Neural crest cell (in vitro differentiated cells): ENCODE measurements at regions not wholly inside any gene's neighbourhood (a gene's known extent, or its start where the extent isn't known, plus 50 kb on each side); places are given as distances from the start of the nearest gene placed in this dataset.
"Not testable (repeated sequence)": the region's sequence is repeated elsewhere in the genome, so short reads cannot be mapped to it uniquely, and the experiment has no call there.

Experiments used
- DNase-seq: peaks from one replicate; pipeline ENCODE4 v3.0.0; 2021; ENCODE audit warnings: low read depth, mixed read lengths, low spot score
- H3K27ac Mint-ChIP-seq: one replicate; pipeline ENCODE4 v1.8.0; 2021; ENCODE audit warnings: mild to moderate bottlenecking, mixed read lengths; ENCODE audit not compliant: unreplicated experiment
- H3K27me3 Mint-ChIP-seq: 2 replicates; pipeline ENCODE4 v1.8.0; 2021; ENCODE audit warnings: low read depth, mild to moderate bottlenecking, mixed read lengths
- H3K36me3 Mint-ChIP-seq: 2 replicates; pipeline ENCODE4 v1.8.0; 2021; ENCODE audit warnings: low read depth, mild to moderate bottlenecking, mixed read lengths
- H3K4me1 Mint-ChIP-seq: 2 replicates; pipeline ENCODE4 v1.8.0; 2021; ENCODE audit warnings: mixed read lengths
- H3K4me3 Mint-ChIP-seq: one replicate; pipeline ENCODE4 v1.8.0; 2021; ENCODE audit warnings: mild to moderate bottlenecking, mixed read lengths
- H3K9me3 Mint-ChIP-seq: 2 replicates; pipeline ENCODE4 v1.8.0; 2021; ENCODE audit warnings: mixed read lengths
- TF ChIP-seq, protein P1 (sequence below): fragments of 200-600 bp; sonication (generic); conservative IDR thresholded peaks from 2 replicates; pipeline ENCODE4 v1.5.0; 2021; ENCODE audit warnings: antibody characterized with exemption, mild to moderate bottlenecking

DNA sequence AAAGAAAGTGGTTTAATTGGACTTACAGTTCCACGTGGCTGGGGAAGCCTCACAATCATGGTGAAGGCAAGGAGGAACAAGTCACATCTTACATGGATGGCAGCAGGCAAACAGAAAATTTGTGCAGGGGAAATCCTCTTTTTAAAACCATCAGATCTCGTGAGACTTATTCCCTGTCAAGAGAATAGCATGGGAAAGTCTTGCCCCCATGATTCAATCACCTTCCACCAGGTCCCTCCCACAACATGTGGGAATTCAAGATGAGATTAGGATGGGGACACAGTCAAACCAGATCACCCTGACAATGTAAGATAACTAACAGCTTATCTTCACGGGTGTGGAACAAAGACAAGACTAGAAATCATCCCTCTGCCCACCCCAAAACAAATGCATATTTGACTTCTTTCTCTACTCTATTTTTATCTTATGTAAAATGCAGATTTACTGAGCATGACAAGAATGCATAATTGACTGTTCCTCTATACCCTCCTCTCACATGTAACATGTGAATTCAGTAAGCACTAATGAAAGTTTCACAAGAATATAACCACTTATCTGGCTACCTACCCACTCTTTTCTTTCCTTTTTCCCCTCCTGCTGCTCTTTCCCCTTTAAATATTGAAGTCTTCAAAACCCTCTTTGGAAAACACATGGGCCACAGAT, 110.8 kb upstream of the METTL14 start:
- not testable (repeated sequence) for H3K4me3 Mint-ChIP-seq, H3K36me3 Mint-ChIP-seq, H3K27me3 Mint-ChIP-seq, H3K9me3 Mint-ChIP-seq, H3K4me1 Mint-ChIP-seq, DNase-seq, H3K27ac Mint-ChIP-seq

DNA sequence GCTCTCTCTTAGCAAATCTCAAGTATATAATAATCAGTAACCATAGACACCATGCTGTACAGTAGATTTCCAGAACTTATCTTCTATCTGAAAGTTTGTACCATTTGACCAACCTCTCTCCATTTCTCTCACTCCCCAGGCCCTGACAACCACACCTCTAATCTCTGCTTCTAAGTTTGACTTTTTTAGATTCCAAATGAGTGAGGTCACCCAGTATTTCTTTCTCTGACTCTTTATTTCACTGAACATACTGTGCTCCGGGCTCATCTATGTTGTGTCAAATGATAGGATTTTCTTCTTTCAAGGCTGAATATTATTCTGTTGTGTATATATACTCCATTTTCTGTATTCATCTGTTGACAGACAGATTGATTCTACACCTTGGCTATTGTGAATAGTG, 110.1 kb upstream of the METTL14 start:
- H3K9me3 Mint-ChIP-seq, H3K36me3 Mint-ChIP-seq, H3K4me3 Mint-ChIP-seq, H3K27me3 Mint-ChIP-seq, H3K4me1 Mint-ChIP-seq, DNase-seq, H3K27ac Mint-ChIP-seq: not testable (repeated sequence)

DNA sequence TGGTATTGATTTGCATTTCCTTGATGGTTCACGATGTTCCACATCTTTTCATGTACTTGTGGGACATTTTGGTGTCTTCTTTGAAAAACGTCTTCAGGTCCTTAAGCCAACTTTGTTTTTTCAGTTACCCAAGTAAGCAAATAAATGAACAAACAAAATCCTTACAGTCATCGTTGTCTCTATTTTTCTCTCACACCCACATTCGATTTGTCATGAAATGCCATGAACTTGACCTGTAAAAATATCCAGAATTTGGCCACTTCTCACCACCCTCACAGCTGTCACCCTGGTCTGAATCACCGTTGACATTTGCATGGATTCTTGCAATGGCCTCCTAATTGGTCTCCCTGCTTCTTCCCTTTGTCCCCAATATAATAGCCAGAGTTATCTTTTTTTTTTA, 109.5 kb upstream of the METTL14 start:
- H3K4me1 Mint-ChIP-seq, H3K36me3 Mint-ChIP-seq, H3K9me3 Mint-ChIP-seq, H3K4me3 Mint-ChIP-seq, H3K27me3 Mint-ChIP-seq, H3K27ac Mint-ChIP-seq, DNase-seq: not testable (repeated sequence)

DNA sequence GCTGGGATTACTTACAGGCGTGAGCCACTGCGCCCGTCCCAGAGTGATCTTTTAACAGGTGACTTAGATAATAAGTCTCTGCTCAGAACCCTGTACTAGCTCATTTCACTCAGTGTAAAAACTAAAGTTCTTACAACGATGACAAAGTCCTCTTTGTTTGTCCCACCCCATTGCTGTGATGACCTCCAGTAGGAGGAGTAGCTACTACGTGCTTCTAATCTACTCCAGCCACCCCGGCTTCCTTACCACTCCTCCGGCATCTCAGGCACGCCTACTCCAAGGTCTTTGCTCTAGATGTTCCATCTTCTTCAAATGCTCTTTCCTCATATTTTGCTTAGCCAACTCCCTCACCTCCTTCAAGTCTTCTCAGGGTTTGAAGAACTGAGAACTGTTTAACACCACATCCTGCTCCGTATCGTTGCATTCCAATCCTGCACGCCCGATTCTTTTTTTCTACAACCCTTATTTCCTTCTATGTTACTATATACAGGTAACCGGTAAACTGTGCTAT, 108.4 kb upstream of the METTL14 start:
- not testable (repeated sequence) for H3K36me3 Mint-ChIP-seq, H3K9me3 Mint-ChIP-seq, H3K4me1 Mint-ChIP-seq, DNase-seq, H3K27me3 Mint-ChIP-seq, H3K27ac Mint-ChIP-seq, H3K4me3 Mint-ChIP-seq

DNA sequence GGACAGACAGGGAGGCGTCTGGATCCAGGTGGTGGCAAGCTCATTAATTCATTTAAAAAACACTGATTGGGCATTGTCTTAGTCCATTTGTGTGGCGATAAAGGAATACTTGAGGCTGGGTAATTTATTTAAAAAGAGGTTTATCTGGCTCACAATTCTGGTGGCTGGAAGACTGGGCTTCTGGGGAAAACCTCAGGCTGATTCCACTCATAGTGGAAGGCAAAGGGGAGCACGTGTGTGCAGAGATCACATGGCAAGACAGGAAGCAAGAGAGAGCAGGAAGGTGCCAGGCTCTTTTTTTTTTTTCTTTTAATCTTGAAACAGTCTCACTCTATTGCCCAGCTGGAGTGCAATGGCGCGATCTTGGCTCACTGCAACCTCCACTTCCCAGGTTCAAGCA, 100.2 kb upstream of the METTL14 start:
- Mint-ChIP-seq H3K9me3 (no peaks in the 10 kb centered on the region), H3K4me3 (no peak overlapping the region), H3K27me3 (peaks cover 59% of the 10 kb centered on the region), H3K36me3 (no peaks in the 10 kb centered on the region), H3K27ac (no peak overlapping the region), H3K4me1 (peaks cover 3% of the 10 kb centered on the region)
- TF ChIP-seq, protein P1, sequence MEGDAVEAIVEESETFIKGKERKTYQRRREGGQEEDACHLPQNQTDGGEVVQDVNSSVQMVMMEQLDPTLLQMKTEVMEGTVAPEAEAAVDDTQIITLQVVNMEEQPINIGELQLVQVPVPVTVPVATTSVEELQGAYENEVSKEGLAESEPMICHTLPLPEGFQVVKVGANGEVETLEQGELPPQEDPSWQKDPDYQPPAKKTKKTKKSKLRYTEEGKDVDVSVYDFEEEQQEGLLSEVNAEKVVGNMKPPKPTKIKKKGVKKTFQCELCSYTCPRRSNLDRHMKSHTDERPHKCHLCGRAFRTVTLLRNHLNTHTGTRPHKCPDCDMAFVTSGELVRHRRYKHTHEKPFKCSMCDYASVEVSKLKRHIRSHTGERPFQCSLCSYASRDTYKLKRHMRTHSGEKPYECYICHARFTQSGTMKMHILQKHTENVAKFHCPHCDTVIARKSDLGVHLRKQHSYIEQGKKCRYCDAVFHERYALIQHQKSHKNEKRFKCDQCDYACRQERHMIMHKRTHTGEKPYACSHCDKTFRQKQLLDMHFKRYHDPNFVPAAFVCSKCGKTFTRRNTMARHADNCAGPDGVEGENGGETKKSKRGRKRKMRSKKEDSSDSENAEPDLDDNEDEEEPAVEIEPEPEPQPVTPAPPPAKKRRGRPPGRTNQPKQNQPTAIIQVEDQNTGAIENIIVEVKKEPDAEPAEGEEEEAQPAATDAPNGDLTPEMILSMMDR, result no peak
- no peak for DNase-seq

DNA sequence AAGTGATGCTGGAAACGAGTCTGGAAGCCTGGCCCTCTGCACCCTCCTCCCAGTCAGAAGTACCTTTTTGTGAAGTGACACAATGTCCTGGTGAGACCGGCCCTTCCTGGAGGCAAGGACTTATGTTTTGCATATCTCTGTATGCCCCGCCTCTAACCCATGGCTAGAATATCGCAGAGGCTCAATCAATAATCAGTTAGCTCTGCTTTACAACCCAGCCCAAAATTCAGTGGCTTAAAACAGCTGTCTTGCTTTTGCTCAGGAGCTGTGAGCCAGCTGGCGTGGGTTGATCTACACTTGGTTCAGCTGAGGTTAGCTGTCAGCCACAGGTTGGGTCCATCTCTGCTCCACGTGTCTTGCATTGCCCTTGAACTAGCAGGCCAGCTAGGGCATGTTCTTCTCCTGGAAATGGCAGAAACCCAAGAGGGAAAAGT, 98.8 kb upstream of the METTL14 start:
- Mint-ChIP-seq H3K4me3 (no peak overlapping the region), H3K9me3 (no peaks in the 10 kb centered on the region), H3K4me1 (peaks cover 8% of the 10 kb centered on the region), H3K27me3 (peaks cover 59% of the 10 kb centered on the region), H3K36me3 (no peaks in the 10 kb centered on the region), H3K27ac (no peak overlapping the region)
- no peak for DNase-seq
- TF ChIP-seq, protein P1, result no peak

DNA sequence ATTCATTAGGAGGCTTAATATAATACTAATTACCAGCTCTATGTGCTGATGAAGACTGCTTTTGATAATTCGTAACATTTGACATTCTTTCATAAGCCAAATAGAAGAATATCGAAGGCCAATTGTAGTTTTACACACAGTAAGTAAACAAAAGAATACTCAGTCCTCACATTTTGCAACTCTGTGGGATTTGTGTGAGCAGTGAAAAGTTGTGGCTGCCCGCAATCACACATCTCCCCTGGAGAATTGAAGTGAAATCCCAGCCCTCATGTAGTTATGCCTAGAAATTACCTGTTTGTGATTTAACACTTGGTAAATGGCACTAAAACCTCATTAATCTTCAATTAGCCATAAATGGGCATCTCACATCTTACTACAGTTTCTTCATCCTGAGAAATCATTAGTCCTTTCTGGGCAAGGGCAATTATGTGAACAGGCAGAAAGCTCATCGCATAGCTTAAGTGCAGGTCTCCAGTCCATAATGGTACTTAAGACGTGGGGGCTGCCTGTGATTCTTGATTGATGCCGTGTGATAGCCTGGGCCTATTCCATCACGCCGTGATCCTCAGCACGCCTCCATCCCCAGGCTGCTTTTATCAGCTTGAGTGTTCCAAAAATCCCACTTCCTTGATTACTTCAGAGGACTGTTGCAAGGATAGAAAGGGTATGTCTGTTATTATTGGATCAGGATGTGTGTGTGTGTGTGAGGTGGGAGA, 97.9 kb upstream of the METTL14 start:
- no peak for DNase-seq
- H3K4me3 Mint-ChIP-seq, result no peak overlapping the region
- peaks cover 12% of the 10 kb centered on the region for H3K4me1 Mint-ChIP-seq
- H3K27ac Mint-ChIP-seq, result no peak overlapping the region
- TF ChIP-seq, protein P1, result no peak
- peaks cover 59% of the 10 kb centered on the region for H3K27me3 Mint-ChIP-seq
- peaks cover 4% of the 10 kb centered on the region for H3K36me3 Mint-ChIP-seq
- H3K9me3 Mint-ChIP-seq, result peaks cover 2% of the 10 kb centered on the region
